GM18867 (cell line): ENCODE measurements at regions not wholly inside any gene's neighbourhood (a gene's known extent, or its start where the extent isn't known, plus 50 kb on each side); places are given as distances from the start of the nearest gene placed in this dataset.
"Not testable (repeated sequence)": the region's sequence is repeated elsewhere in the genome, so short reads cannot be mapped to it uniquely, and the experiment has no call there.

Experiments
- ATAC-seq: cut with Tn5 transposase; IDR thresholded peaks from one replicate; pipeline ENCODE4 v1.9.1; 2021; ENCODE audit warnings: mild to moderate bottlenecking, moderate library complexity; ENCODE audit not compliant: unreplicated experiment

- not testable (repeated sequence) for ATAC-seq
Observed at GRCh38 chr5:62240494-62240893, 65.5 kb upstream of the KIF2A start.

- not testable (repeated sequence) for ATAC-seq
Observed at GRCh38 chr5:62242000-62242399, 64.0 kb upstream of the KIF2A start.

GRCh38 chr5:62243046-62243445 is 63.0 kb upstream of the KIF2A start:
- not testable (repeated sequence) for ATAC-seq

GRCh38 chr5:62248192-62248591 is 57.8 kb upstream of the KIF2A start:
- not testable (repeated sequence) for ATAC-seq

GRCh38 chr5:62250085-62250484 is 55.9 kb upstream of the KIF2A start:
- not testable (repeated sequence) for ATAC-seq

GRCh38 chr5:62250919-62251318 is 55.1 kb upstream of the KIF2A start:
- ATAC-seq: not testable (repeated sequence)

- ATAC-seq: not testable (repeated sequence)
Observed at GRCh38 chr5:62252519-62252918, 53.5 kb upstream of the KIF2A start.

GRCh38 chr5:62255551-62255950 is 50.5 kb upstream of the KIF2A start:
- ATAC-seq: not testable (repeated sequence)

GRCh38 chr5:62256161-62257019 is 49.6 kb upstream of the KIF2A start:
- ATAC-seq: peak; percentile 66
